AG04449 (cell line): ENCODE measurements at regions not wholly inside any gene's neighbourhood (a gene's known extent, or its start where the extent isn't known, plus 50 kb on each side); places are given as distances from the start of the nearest gene placed in this dataset.

ENCODE experiments used
- CTCF ChIA-PET: fragments of 350-600 bp; formaldehyde crosslinking; extraction: SDS; loops from one replicate; lab custom pipeline; 2021; ENCODE audit warnings: antibody characterized with exemption; lab: Yijun Ruan, JAX
- POLR2A ChIA-PET: fragments of 400-600, 350-600 bp; formaldehyde crosslinking; extraction: SDS; loops from one replicate; lab custom pipeline; 2020; ENCODE audit warnings: antibody characterized with exemption, inconsistent platforms; lab: Yijun Ruan, JAX
- DNase-seq: peaks from one replicate; pipeline ENCODE4 v3.0.0-alpha.2; 2010; ENCODE audit warnings: low read depth, low spot score
- H3K4me3 ChIP-seq: 2 replicates; pipeline ENCODE4 v1.5.1; 2011; ENCODE audit warnings: low read depth, mild to moderate bottlenecking, control low read depth, low read length
- TF ChIP-seq, protein P1 (sequence below): IDR thresholded peaks from one replicate; pipeline ENCODE4 v1.5.1; 2011; ENCODE audit warnings: mild to moderate bottlenecking, moderate library complexity, low read length, control low read depth, inconsistent platforms; ENCODE audit not compliant: insufficient read depth; ENCODE audit errors: missing control alignments

DNA sequence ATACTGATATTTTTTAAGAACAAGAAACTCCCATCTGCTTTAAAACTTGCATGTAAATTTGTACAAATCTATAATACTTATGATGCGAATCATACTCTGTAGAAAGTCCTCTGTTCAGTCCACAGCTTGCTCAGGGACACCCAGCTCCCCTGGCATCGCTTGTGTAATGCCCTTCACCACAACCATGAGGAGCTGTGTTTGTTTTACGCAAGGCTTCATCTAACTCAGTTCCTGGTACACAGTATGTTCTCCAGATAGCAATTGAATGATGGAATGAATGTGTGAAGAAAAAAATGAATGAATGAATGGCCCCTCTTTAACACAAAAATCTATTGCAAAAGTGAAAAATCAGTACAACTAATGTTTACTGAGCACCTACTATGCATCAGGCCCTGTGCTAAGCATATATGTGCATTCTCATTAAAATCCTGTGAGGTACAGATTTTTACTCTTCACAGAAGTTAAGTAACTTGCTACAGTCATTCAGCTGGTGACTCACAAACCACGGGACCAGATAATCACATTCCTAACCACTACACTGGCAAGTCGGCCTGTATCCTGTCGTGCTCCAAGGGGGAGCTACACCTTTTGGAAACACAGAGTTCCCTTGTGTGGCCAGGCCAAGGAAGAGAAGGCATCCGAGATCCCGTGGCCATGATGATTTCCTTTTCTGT is 58.7 kb upstream of the KDR start:
- no peak overlapping the region for H3K4me3 ChIP-seq
- ChIA-PET CTCF (interaction anchor here (1.0 to 2.0 kb wide), 6 partner anchors 9 to 213 kb away, joined by 3 to 11 read pairs (median 5); no protein-coding TSS in a partner anchor), POLR2A (interaction anchor here (0.7 to 2.0 kb wide), 4 partner anchors 8 to 101 kb away, joined by 3 to 12 read pairs (median 4); no protein-coding TSS in a partner anchor)
- peak; percentile 84 for DNase-seq
- TF ChIP-seq, protein P1, sequence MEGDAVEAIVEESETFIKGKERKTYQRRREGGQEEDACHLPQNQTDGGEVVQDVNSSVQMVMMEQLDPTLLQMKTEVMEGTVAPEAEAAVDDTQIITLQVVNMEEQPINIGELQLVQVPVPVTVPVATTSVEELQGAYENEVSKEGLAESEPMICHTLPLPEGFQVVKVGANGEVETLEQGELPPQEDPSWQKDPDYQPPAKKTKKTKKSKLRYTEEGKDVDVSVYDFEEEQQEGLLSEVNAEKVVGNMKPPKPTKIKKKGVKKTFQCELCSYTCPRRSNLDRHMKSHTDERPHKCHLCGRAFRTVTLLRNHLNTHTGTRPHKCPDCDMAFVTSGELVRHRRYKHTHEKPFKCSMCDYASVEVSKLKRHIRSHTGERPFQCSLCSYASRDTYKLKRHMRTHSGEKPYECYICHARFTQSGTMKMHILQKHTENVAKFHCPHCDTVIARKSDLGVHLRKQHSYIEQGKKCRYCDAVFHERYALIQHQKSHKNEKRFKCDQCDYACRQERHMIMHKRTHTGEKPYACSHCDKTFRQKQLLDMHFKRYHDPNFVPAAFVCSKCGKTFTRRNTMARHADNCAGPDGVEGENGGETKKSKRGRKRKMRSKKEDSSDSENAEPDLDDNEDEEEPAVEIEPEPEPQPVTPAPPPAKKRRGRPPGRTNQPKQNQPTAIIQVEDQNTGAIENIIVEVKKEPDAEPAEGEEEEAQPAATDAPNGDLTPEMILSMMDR: peak; percentile 10

DNA sequence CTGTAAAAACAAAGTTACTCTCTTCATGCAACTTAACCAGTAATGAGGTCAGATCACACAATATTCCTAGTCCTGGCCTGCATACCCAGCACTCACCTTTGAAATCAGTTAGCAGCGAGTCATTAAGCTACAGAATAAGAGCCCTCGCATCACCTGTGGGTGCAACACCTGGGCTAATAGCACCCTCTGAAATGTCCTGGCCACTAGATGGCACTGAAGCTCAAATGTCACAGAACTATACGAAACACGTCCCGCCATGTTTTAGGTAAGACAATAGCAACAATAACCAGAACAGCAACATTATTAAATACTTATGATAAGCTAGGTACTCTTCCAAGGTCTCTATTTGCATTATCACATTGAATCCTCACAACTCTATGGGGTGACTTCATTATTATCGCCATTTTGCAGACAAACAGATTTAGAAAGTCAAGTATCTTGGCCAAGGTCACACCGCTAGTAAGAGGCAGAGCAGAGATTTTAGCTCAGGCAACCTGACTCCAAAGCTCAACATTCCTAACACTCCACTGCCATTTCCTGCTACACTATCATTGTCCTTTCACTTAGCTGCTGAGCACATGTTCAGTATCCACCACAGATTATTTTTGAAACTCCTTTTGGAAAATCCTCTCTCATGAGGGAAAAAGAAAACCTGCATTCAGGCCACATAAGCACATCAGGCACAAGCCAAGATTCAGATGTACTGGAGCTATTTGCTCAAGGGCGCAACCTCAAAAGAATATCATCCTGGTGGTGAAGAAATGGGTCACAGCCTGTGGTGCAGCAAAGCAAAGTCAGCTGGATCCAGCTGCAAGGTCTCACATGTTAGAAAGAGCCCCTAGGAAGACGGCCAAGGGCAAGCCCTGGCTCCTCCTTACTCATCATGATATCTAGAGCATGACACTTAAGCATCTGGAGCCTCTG is 59.5 kb upstream of the KDR start:
- POLR2A ChIA-PET: interaction anchor here (0.7 to 2.0 kb wide), 4 partner anchors 9 to 101 kb away, joined by 3 to 12 read pairs (median 4); no protein-coding TSS in a partner anchor
- peak; percentile 16 for DNase-seq
- TF ChIP-seq, protein P1: no peak
- no peak overlapping the region for H3K4me3 ChIP-seq
- CTCF ChIA-PET: interaction anchor here (0.8 to 2.0 kb wide), 7 partner anchors 9 to 214 kb away, joined by 3 to 11 read pairs (median 5); no protein-coding TSS in a partner anchor

DNA sequence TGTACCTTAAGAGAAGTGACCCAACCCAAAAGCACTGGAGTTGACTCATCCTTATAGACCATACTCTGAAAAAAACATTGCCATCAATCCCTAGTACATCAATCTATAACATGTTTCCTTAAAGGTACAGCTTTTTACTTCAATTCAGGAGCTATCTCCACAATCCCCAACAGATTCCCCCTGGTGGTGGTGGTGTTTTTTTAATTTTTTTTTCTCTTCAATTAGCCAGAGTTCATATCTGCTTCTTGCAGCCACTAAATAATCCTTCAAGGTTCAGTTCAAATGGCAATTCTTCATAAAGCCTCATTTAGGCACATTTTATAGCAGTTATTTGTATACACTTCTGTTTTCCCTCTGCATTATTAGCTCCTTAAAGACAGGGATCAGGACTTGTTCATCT is 60.7 kb upstream of the KDR start:
- no peak for DNase-seq
- CTCF ChIA-PET: interaction anchor here (0.8 to 2.6 kb wide), 2 partner anchors 9 to 149 kb away, joined by 3 to 9 read pairs; no protein-coding TSS in a partner anchor
- POLR2A ChIA-PET: no interaction called here
- H3K4me3 ChIP-seq: no peak overlapping the region
- TF ChIP-seq, protein P1: no peak

DNA sequence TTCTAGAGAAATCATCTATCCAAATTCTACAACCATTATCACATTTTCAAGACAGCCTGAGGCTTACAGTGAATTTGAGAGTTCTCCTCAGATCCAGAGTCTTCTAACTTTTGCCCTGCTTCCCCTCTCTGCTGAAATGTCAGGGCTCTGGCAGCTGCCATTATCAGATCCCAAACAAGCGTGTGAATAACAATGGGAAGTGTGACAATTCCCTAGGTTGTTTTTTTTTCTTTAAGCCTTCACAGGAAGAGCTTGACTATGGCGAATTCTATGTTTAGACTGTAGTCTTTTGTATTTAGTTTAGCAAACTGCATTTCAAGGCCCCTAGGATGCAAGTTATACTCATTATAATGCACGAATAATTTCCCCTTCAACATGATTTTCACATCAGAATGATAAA is 61.3 kb upstream of the KDR start:
- ChIA-PET POLR2A (no interaction called here), CTCF (interaction anchor here (0.8 to 2.6 kb wide), 2 partner anchors 10 to 150 kb away, joined by 3 to 9 read pairs; no protein-coding TSS in a partner anchor)
- H3K4me3 ChIP-seq: no peak overlapping the region
- TF ChIP-seq, protein P1: no peak
- no peak for DNase-seq

DNA sequence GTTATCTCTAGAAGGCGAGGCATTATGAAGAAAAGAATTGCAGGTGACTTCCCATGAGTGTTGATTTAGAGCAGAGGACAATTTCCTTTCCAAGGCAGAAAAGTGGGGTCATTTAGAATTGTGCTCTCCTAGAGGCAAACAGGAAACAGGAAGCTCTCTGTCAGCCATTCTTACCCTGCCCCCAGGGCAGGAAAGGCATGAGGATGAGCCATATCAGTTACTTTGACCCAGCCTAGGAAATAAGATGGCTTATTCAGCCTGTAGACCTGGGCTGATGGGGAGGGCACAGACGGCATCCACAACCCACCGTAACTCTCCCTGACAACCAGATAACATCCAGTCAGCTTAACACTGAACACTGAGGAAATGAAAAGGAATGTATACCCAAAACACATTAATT is 88.8 kb upstream of the KDR start:
- CTCF ChIA-PET: interaction anchor here (0.9 to 1.5 kb wide), 2 partner anchors 29 to 243 kb away, joined by 3 to 4 read pairs; no protein-coding TSS in a partner anchor
- H3K4me3 ChIP-seq: no peak overlapping the region
- POLR2A ChIA-PET: no interaction called here

More for the DNA sequence above, 88.8 kb upstream of the KDR start:
- no peak for DNase-seq
- TF ChIP-seq, protein P1: no peak
